RPMI7951 (cell line): ENCODE measurements at regions not wholly inside any gene's neighbourhood (a gene's known extent, or its start where the extent isn't known, plus 50 kb on each side); places are given as distances from the start of the nearest gene placed in this dataset.
"Not testable (repeated sequence)": the region's sequence is repeated elsewhere in the genome, so short reads cannot be mapped to it uniquely, and the experiment has no call there.

Source experiments
- DNase-seq: peaks from one replicate; pipeline ENCODE4 v3.0.0-alpha.2; 2012; ENCODE audit warnings: low read depth

GRCh38 chr6:68235326-68235784 is 399.7 kb upstream of the ADGRB3 start:
- DNase-seq: peak; percentile 1

- no peak for DNase-seq
Measured at GRCh38 chr6:68233623-68234022, 401.5 kb upstream of the ADGRB3 start.

DNA sequence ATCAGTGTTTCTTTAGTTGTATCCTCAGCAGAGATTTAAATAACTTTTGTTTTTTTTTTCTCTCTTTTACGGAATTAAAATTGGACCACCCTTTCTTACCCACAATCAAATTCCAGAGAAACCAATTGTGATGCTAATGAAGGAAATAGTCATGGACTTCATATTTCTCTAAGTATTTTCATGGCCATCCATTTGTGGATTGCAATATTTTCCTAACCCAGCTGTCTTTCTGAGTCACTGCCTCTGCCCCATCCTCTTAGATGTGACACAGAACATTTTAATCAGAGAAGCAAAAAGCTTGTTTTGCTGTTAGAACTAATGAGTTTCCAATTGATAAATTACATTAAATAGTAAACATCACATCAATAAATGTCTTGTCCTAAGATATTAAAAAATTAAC is 405.5 kb upstream of the ADGRB3 start:
- no peak for DNase-seq

- no peak for DNase-seq
Measured at GRCh38 chr6:68226460-68226859, 408.6 kb upstream of the ADGRB3 start.

- DNase-seq: no peak
Measured at GRCh38 chr6:68225729-68226128, 409.4 kb upstream of the ADGRB3 start.

GRCh38 chr6:68211242-68211795 is 423.8 kb upstream of the ADGRB3 start:
- no peak for DNase-seq

- not testable (repeated sequence) for DNase-seq
Measured at GRCh38 chr6:68207612-68208011, 427.5 kb upstream of the ADGRB3 start.

DNA sequence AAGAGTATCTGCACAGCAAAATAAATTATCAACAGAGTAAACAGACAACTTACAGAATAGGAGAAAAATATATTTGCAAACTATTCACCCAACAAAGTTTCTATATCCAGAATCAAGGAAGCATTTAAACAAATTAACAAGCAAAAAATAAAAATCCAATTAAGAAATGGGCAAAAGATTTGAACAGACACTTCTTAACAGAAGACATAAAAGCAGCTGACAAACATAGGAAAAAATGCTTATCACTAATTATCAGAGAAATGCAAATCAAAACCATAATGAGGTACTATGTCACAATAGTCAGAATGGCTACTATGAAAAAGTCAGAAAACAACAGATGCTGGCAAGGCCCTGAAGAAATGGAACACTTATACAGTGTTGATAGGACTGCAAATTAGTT is 434.2 kb upstream of the ADGRB3 start:
- no peak for DNase-seq

DNA sequence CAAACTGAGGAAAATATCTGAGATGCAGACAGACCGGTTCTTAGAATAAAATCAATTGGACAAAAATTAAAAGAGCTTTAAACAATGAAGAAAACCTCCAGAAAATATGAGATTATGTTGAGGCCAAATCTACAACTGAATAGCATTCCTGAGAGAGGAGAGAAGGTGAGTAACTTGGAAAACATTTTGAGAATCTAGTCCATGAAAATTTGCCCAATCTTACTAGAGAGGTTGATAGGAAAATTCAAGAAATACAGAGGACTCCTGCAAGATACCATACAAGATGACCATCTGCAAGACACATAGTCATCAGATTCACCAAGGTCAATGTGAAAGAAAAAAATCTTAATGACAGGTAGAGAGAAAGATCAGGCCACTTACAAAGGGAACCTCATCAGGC is 437.7 kb upstream of the ADGRB3 start:
- no peak for DNase-seq

DNA sequence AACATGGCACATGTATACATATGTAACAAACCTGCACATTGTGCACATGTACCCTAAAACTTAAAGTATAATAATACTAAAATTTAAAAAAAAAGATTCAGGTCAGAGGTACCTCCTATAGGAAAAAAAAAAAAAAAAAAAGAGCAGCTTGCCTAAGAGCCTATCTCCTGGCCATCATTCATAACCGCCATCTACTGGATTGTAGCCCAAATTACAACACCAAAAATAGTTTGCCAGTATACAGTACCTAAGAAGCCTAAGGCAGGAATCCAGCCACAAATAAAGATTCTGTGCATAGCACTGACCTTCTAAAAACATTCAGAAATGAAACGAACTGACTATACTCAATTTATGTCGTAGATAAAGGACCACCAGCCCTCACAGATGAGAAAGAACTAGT is 438.4 kb upstream of the ADGRB3 start:
- DNase-seq: no peak

DNA sequence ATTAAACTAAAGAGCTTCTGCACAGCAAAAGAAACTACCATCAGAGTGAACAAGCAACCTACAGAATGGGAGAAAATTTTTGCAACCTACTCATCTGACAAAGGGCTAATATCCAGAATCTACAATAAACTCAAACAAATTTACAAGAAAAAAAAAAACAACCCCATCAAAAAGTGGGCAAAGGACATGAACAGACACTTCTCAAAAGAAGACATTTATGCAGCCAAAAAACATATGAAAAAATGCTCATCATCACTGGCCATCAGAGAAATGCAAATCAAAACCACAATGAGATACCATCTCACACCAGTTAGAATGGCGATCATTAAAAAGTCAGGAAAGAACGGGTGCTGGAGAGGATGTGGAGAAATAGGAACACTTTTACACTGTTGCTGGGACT is 439.3 kb upstream of the ADGRB3 start:
- not testable (repeated sequence) for DNase-seq

- no peak for DNase-seq
Measured at GRCh38 chr6:68194846-68195478, 440.1 kb upstream of the ADGRB3 start.

GRCh38 chr6:68192988-68193387 is 442.1 kb upstream of the ADGRB3 start:
- DNase-seq: no peak

DNA sequence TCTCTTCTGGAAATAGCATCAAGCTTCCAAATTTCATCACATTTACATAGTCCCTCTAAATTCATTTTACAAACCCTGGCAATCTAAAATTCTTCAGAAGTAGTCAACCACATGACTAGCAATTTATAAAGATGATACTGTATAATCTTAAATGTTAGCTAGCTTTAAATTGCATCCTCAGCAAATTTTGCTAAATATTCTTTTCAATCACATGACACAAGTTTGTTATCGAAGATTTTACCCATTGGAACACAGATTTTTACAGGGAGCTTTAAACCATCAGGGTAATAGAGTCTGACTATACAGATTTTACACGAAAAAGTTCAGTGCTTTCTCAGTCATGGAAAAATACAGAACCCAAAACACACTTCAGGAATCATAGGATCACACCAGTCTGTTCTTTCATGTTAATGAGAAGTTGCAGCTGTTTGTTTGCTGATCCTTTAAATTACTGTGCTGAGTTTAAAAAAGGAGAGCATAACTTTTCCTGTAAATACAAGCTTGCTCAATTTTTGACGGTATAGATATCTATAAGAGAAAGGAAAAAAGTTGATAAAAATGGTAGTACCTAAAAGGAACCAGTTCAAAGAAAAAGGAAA is 445.8 kb upstream of the ADGRB3 start:
- DNase-seq: no peak

DNA sequence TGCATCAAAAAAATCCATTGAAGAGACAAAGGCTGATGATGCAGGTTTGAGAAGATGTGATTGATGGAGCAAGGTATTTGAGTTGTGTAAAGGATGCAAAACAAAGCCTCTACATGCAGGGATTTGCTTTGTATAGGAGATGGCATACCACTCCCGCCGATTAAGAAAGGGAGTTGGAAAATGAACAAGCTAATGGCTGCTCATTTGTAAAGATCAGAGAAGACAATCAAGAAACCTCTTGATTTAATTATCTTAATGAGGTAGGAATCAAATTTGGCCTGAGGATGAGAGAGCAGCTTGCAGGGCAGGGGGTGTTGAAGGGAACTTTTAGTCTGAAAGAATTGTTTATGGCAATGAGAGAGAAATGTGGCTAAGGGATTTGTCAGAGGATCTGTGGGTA is 448.2 kb upstream of the ADGRB3 start:
- no peak for DNase-seq

DNA sequence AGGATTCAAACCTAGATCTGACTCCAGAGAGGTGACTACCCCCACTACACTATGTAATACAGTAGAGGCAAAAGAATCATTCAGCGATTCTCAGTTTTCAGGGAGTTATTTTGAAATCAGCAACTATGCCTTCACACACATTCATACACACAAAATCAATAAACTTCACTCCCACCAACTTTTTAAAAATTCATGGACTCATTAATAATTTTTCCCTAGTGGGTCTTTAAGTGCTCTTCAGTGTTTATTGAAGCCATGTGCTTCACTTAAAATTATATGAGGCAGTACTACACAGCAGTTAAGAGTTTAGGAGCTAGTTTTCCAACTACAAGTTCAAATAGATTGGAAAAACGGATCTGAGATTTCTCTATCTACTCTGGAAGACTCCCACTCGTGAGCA is 452.7 kb upstream of the ADGRB3 start:
- no peak for DNase-seq

GRCh38 chr6:68181027-68181426 is 454.1 kb upstream of the ADGRB3 start:
- DNase-seq: not testable (repeated sequence)

- DNase-seq: no peak
Measured at GRCh38 chr6:68173616-68174015, 461.5 kb upstream of the ADGRB3 start.

- DNase-seq: no peak
Measured at GRCh38 chr6:68169922-68170321, 465.2 kb upstream of the ADGRB3 start.

DNA sequence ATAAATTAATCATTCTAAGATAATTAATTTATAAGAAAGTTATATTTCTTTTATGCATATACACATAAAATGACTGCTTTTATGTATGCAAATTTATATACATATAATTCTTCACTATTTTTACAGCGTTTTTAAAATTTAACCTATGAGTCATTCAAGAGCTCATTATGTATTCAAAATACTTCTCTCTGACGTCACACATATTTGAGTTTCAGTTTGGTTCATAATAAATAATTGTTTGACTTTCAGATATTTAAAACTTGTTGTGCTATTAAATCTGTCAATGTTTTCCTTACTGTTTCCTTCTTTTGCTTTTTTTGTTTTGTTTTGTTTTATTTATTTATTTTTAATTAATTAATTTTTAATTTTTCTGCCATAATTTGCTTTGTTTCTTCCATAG is 467.5 kb upstream of the ADGRB3 start:
- no peak for DNase-seq

GRCh38 chr6:68160812-68161211 is 474.3 kb upstream of the ADGRB3 start:
- not testable (repeated sequence) for DNase-seq

DNA sequence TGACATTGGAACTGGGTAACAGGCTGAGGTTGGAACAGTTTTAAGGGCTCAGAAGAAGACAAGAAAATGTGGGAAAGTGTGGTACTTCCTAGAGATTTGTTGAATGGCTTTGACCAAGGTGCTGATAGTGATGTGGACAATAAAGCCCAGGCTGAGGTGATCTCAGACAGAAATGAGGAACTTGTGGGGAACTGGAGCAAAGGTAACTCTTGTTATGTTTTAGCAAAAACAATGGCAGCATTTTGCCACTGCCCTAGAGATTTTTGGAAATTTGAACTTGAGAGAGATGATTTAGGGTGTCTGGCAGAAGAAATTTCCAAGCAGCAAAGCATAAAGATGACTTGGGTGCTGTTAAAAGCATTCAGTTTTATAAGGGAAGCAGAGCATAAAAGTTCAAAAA is 474.7 kb upstream of the ADGRB3 start:
- DNase-seq: no peak

GRCh38 chr6:68159433-68159832 is 475.6 kb upstream of the ADGRB3 start:
- DNase-seq: no peak

- no peak for DNase-seq
Measured at GRCh38 chr6:68158256-68158655, 476.8 kb upstream of the ADGRB3 start.
